ENCODE measurements at regions not wholly inside any gene's neighbourhood (a gene's known extent, or its start where the extent isn't known, plus 50 kb on each side); places are given as distances from the start of the nearest gene placed in this dataset.
"Not testable (repeated sequence)": the region's sequence is repeated elsewhere in the genome, so short reads cannot be mapped to it uniquely, and the experiment has no call there.

DNA sequence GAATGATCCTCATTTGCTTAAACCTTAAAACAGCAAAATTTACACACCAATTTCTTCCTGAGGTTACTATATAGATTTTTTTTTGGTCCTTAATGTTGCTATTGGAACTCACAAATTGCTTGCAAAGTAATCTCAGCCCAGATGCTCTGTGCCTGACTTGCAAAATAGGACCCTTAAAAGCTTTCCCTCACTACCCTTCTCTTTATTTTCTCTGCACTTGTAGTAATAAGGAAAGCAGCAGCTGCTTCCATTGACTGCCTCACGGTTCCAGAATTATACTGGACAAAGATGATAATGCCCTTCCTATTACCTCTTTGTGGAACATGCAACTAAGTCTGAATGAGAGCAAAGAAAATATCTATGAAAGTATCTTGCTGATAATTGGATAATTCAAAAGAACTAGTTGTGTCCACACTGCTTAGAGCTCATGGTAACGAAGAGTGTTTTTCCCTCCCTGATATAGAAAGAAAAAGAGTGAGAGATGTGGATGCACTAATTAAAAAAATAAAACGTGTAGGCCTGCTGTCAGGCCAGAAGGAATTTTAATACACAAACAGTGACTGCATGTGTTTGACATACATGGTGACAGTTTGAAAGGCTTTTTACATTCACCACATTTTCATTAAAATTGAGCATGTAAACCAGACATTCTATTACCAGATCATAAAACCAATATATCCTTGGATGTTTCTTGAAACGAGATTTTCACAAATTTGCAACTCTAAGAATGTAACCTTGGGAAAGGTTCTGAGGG lies 783.1 kb downstream of the GBE1 start:
- Histone ChIP-seq H3K27ac (no peak overlapping the region), H3K4me1 (no peaks in the 10 kb centered on the region), H3K36me3 (no peaks in the 10 kb centered on the region), H3K9me3 (no peaks in the 10 kb centered on the region), H3K4me3 (no peak overlapping the region), H3K27me3 (no peaks in the 10 kb centered on the region)
- DNase-seq, result no peak
- WGBS, 2 donors, result 39 to 45% methylated on average over 4 of the region's 4 CpGs
- intact Hi-C loops (cut with DNase I), result no loop called here
- no peak for TF ChIP-seq POLR2A (IDR thresholded peaks at IDR 0.05)

DNA sequence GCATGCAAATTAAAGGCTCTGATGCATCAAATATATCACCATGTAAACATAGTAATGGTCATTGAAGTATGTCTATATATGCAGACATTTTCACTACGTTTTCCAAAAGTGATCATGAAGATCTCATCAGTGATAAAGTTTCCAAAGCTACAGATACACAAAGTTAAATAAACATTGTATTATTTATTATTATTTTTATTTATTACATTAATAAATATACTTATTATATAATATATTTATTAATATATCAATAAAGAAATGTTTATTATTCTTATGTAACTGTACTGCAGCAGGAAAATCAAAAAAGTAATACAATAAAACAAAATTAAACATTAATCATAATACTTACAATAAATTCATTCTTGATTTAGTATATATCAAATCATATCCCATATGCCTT lies 791.2 kb downstream of the GBE1 start:
- DNase-seq, result no peak
- H3K27ac ChIP-seq, result no peak overlapping the region
- no peaks in the 10 kb centered on the region for H3K36me3 ChIP-seq
- no peak for TF ChIP-seq POLR2A (IDR thresholded peaks at IDR 0.05)
- TF ChIP-seq, protein P1, sequence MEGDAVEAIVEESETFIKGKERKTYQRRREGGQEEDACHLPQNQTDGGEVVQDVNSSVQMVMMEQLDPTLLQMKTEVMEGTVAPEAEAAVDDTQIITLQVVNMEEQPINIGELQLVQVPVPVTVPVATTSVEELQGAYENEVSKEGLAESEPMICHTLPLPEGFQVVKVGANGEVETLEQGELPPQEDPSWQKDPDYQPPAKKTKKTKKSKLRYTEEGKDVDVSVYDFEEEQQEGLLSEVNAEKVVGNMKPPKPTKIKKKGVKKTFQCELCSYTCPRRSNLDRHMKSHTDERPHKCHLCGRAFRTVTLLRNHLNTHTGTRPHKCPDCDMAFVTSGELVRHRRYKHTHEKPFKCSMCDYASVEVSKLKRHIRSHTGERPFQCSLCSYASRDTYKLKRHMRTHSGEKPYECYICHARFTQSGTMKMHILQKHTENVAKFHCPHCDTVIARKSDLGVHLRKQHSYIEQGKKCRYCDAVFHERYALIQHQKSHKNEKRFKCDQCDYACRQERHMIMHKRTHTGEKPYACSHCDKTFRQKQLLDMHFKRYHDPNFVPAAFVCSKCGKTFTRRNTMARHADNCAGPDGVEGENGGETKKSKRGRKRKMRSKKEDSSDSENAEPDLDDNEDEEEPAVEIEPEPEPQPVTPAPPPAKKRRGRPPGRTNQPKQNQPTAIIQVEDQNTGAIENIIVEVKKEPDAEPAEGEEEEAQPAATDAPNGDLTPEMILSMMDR (IDR thresholded peaks at IDR 0.05), result no peak
- H3K9me3 ChIP-seq, result peaks cover 0 to 8% (median 0%) of the 10 kb centered on the region in 3 donors
- intact Hi-C loops (cut with DNase I), result no loop called here
- WGBS, 2 donors, result 57% methylated on average over 1 of the region's 1 CpG
- H3K4me1 ChIP-seq, result no peaks in the 10 kb centered on the region
- no peaks in the 10 kb centered on the region for H3K27me3 ChIP-seq
- no peak overlapping the region for H3K4me3 ChIP-seq

DNA sequence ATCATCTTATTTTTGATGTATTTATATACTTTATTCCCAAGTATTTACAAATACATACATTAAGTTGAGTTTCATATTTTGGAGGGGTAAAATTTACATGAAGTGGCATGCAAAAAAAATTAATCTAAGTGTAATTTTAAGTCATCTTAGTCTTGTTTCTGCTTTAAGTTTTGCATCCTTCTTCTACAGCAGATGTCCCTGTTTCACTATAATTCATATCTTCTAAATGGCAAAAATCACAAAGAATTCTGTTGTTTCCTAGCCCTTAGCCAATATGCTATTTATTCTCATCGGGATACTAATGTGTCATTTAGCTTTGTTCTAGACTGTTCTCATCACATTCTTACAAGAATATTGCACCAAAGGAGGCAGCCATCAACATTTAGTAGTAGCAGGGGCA lies 831.9 kb downstream of the GBE1 start:
- H3K4me1 ChIP-seq, result no peaks in the 10 kb centered on the region
- H3K27me3 ChIP-seq, result no peaks in the 10 kb centered on the region
- H3K36me3 ChIP-seq, result no peaks in the 10 kb centered on the region
- intact Hi-C loops (cut with DNase I), result no loop called here
- no peak overlapping the region for H3K4me3 ChIP-seq
- 83 to 93% methylated on average over 1 of the region's 1 CpG for WGBS, 2 donors
- DNase-seq, result no peak
- H3K27ac ChIP-seq, result no peak overlapping the region
- TF ChIP-seq, protein P1 (IDR thresholded peaks at IDR 0.05), result no peak
- TF ChIP-seq POLR2A (IDR thresholded peaks at IDR 0.05), result no peak
- peaks cover 0 to 6% (median 0%) of the 10 kb centered on the region in 3 donors for H3K9me3 ChIP-seq

DNA sequence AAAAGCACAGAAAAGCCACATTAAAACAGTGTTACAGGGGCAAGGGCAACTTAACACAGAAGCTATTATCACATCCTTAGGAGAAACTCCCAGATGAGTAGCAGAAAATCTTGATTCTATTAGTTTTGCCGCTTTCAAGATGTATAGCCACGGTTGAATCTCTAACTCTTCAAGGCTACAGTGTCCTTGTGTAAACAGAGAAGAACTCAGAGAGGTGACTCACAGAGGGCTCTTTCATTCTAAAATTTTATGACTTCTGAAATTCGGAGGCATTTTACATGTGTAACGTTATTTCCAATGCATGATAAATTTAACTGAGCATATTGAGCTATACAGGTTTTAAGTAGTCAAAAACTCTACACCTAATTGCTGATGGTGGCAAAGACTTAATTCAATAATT lies 846.6 kb downstream of the GBE1 start:
- no peaks in the 10 kb centered on the region for H3K27me3 ChIP-seq
- intact Hi-C loops (cut with DNase I), result no loop called here
- H3K4me1 ChIP-seq, result no peaks in the 10 kb centered on the region
- 73 to 76% methylated on average over 4 of the region's 4 CpGs for WGBS, 2 donors
- no peak overlapping the region for H3K4me3 ChIP-seq
- H3K9me3 ChIP-seq, result no peaks in the 10 kb centered on the region
- H3K27ac ChIP-seq, result no peak overlapping the region
- no peak for DNase-seq
- no peak for TF ChIP-seq POLR2A (IDR thresholded peaks at IDR 0.05)
- TF ChIP-seq, protein P1 (IDR thresholded peaks at IDR 0.05), result no peak
- H3K36me3 ChIP-seq, result no peaks in the 10 kb centered on the region

DNA sequence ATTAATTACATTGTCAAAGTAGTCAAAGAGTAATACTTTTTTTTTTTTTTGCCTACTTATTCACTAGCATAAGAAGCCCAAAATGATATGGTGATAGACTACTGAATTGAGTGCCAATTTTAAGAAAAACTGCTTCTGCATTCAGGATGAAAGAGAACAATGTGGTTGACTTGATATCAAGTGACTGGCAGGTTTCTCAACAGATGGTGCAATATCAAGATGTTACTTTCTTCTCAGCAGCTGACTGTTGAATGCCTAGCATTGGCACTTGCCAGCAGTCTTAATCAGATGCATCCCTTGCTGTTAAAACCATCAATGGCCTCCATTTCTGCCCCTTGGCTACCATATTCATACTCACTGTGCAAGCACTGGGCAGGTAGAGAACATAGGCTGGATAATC lies 863.2 kb downstream of the GBE1 start:
- no peaks in the 10 kb centered on the region for H3K36me3 ChIP-seq
- intact Hi-C loops (cut with DNase I), result no loop called here
- H3K9me3 ChIP-seq, result peaks cover 0 to 3% (median 0%) of the 10 kb centered on the region in 3 donors
- no peaks in the 10 kb centered on the region for H3K27me3 ChIP-seq
- TF ChIP-seq, protein P1 (IDR thresholded peaks at IDR 0.05), result no peak
- TF ChIP-seq POLR2A (IDR thresholded peaks at IDR 0.05), result no peak
- no peak overlapping the region for H3K4me3 ChIP-seq
- DNase-seq, result no peak
- H3K27ac ChIP-seq, result no peak overlapping the region
- H3K4me1 ChIP-seq, result no peaks in the 10 kb centered on the region

GRCh38 chr3:80897005-80897404 lies 864.4 kb downstream of the GBE1 start:
- H3K4me1 ChIP-seq; intact Hi-C loops (cut with DNase I); H3K27me3 ChIP-seq; H3K9me3 ChIP-seq; H3K4me3 ChIP-seq; DNase-seq; H3K27ac ChIP-seq; H3K36me3 ChIP-seq: not testable (repeated sequence)
- 60% methylated on average over 4 of the region's 12 CpGs; no CpG with 5 or more reads in 1 of the 2 donors for WGBS, 2 donors

Data from esophagus squamous epithelium (tissue), 5 donors.